Inferior parietal cortex (tissue), 1 donor: ENCODE measurements at regions not wholly inside any gene's neighbourhood (a gene's known extent, or its start where the extent isn't known, plus 50 kb on each side); places are given as distances from the start of the nearest gene placed in this dataset.
"Not testable (repeated sequence)": the region's sequence is repeated elsewhere in the genome, so short reads cannot be mapped to it uniquely, and the experiment has no call there.

ENCODE experiments used
- DNase-seq: peaks from one replicate; pipeline ENCODE4 v3.0.0-alpha.2; 2016; ENCODE audit errors: extremely low spot score

DNA sequence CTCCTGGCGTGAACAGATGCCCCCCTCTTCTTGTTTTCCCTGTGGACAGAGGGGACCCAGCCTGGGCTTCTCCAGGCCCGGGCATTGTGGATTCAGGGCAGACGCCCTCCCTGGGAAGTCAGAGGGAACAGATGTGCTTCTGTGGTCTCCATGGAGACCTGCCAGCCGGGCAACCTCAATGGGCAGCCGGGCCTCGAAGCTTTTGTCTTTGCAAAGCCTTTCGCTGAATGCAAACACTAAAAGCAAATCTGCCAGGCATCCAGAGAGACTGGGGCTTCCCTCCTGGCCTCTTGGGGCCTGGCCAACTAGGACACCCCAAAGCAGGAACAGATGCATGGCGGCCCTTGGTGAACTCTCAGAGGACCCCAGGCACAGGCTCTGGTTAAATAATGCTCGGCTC is 370.0 kb upstream of the SULF2 start:
- DNase-seq: peak; percentile 23

DNA sequence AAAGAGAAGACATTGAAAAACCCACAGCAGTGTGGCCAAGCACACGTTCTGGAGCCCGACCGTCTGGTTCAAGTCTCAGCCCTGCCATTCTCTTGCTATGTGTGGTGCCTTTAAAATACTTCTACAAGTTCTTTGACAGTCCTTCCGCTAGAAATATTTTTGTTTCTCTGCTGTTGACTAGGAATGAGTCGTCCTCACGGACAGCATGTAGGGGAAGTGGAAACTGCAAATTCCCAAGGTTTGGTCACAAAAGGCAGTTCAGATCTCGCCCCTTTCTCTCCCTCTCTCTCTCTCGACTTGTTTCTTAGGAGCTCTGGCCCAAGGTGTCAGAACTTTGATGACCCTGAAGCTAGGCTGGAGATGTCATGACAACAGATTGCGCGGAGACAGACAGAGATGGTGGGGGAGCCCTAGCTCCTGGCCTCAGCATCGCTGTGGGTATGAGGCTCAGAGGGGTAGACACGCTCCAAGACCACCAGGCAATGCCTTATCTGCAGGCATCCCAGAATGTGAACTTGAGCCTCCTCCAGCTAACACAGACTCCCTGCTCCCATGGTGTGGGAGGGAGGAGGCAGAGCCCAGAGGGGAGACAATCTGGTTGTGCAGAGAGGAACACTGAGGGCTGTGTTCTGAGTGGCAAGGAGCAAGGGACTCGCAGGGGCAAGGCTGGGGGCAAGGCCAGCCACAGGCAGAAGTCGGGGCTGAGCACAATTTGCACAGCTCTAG is 368.9 kb upstream of the SULF2 start:
- DNase-seq: no peak

DNA sequence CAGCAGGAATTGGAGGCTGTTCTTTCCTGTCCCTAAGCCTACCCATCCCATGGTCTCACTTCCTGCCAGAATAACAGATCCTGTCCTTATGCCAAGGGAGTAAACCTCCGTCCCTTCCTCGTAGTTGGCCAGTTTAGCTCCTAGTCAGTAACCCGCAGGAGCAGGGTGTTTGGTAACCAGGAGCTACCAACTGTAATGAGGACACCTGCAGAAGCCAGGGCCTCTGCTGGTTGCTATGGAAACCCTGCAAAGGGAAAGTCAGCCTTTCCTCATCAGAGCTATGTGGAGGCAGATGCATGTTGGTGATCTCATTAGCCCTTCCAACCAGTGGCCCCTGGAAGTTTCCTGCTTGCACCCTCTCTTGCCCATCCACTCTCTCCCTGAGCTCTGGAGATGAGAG is 368.2 kb upstream of the SULF2 start:
- DNase-seq: peak; percentile 51

DNA sequence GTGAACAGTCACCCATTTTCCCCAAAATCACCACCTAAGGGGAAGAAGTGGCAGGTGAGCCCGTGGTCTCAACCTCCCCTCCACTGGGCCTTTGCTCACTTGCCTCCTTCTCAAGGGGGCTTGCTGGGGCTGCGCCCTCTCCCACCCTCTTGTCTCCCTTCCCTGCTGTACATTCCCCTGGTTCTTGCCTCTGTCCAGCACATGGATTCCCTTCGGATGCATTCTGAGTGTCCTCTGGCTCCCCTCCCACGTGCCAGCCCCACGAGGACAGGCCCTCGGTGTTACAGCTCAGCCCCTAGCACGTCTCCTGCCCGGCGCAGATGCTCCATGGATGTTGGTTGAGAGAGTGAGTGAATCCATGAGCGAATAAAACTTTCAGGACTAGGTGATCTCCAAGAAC is 367.8 kb upstream of the SULF2 start:
- no peak for DNase-seq

DNA sequence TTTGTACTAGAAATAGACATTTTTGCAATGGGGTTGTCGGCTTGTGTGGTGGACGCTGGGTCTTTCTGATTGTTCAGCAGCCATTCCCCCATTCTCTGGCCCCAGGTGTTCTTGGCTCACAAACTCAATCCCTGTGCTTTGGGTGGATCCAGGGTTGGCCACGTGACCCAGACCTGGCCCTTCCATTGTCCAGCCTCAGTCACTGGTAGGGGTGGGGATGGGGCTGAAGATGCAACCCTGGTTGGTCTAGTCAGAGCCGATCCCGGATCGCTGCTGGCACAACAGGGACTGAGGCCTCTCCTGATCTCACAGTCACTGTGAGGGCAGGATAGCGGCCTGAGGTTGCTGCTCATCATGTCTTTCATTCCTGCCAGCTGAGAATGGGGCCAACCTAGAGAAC is 365.3 kb upstream of the SULF2 start:
- DNase-seq: no peak

DNA sequence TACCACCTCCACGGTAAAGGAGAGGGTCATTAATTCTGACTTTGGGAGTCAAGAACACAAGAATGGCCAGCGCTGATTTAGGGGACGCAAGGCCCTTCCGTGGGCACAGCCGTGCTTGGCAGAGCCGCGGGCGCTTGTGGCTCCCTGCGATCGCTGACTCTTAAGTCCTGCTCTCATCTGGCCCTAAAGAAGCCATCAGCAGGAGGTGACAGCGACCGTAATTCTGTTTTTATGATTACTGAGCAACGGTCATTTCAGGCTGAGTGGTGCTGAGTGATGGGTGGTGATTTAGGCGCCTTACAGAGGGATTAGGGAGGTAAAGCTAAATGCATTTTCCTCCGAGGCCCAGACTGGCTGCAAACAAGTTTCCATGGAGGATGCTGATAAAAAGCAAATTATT is 364.6 kb upstream of the SULF2 start:
- DNase-seq: no peak

DNA sequence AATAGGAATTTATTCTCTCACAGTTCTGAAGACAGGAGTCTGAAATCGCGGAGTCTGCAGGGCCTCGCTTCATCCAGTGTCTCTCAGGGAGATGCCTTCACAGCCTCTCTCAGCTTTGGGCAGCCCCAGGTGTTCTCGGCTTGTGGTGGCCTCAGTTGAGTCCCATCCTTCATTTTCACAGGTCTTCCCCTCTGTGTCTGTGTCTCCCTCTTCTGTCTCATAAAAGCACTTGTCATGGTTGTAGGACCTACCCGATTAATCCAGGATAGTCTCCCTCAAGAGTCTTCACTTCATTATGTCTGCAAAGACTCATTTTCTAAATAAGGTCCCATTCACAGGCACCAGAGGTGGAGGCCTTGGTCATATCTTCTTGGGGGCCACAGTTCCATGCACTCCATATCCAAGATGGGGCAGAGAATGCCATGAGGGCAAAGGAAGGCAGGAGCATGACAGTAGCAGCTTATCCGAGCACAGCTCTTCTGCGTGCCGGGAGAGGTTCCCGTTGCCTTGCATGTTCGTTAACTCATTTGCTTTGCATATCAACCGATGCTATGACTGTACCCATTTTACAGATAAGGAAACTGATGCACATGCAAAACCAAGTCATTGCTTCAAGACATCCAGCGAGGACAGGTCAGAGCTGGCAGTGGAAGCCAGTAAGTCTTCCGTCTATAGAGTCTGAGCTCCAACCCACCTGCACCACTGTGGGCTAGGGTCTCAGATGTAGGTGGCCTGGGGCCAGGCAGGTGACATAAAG is 363.8 kb upstream of the SULF2 start:
- no peak for DNase-seq

DNA sequence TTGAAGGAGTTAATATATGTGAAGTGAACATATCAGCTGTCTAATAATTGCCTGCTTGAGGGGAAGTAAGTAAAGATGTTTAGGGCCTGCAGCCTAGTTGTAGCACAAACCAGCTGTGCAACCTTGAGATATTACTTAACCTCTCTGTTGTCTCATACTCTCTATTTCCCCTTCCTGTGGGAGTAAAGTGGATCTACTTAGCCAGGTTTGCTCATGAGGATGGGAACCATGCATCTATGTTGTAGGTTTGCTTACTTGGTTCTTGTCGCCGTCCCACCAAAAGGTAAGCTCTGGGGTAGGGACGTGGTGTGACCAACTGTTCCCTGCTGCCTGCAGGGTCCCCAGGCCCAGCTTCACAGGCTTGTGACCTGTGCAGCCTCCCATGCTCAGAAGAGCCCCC is 362.7 kb upstream of the SULF2 start:
- no peak for DNase-seq

DNA sequence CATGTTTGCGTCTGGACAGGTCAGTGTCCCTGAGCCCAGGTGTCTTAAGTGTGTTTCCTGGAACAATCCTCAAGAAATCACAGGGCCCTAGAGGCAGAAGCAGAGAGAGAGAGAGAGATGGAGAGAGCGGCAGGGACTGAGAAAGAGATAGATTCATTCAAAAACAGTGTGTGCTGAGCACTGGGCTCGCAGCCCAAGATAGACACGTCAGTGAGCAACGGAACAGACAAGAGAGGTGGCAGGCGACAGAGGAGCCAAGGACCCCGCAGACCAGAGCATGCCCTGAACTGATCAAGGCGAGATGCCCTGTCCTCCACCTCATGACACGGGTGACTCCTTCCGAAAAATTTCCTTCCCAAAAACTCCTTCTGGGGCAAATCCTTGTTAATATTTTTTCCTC is 362.0 kb upstream of the SULF2 start:
- no peak for DNase-seq

DNA sequence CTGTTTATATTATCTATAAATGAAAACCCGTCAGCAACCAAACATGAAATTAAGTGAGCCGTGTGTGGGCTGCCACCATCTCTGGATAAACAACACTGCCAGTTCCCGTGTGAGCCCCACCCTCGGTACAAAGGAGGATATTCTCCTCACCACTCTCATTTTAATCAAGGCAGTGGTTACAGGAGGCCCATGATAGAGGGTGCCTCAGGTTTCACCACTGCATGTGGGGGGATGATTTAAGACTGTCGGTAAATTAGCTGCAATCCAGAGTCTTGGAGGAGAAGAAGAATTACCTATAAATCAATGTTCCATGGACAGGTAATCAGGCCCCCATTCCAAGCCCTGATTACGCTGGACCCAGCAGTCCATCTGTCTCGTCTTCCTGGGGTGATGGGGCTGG is 361.6 kb upstream of the SULF2 start:
- DNase-seq: no peak

DNA sequence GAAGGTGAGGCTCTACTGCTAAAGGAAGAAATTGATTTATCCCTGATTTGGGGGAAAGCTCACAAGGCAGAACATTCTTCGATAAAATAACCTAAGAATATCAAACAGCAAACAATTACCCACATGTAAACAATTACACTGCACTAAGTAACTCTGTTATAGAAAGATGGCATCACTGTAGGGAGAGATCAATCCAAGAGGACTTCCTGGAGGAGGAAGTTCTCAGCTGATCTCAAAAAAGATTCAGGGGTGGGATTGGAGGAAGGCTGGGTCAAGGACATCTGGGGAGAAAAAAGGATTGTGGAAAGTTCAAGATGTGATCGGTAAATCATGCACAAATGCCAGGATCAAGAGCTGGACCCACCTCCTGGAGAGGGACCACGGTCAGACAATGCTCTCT is 361.0 kb upstream of the SULF2 start:
- DNase-seq: no peak

DNA sequence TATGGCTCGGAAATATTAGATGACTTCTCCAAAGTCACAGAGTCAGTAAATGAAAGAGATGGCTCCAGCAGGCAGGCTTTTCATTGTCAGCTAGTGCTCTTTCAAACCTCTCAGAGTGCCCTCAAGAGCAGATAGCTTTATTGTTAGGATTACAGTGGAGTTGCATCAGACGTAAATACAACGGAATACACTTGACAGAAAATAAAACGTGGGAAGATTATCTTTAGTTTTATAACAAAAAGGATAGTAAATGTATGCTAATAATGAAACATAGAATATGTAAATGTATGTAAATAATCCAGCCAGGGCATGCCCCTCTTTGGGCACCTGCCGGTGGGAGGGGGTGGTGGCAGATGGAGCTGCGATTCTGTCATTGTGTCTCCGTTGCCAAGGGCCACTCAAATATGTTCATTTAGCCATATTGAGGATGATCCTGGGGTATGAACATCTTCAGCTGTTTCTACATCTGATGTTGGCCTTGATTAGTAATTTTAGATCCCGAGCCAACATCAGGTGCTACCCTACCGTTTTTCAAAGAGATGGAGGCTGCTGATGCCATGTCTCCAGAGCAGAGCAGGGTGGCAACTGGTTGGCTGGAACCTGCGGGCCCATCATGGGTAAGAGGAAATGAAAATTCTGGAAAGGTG is 358.3 kb upstream of the SULF2 start:
- DNase-seq: no peak

DNA sequence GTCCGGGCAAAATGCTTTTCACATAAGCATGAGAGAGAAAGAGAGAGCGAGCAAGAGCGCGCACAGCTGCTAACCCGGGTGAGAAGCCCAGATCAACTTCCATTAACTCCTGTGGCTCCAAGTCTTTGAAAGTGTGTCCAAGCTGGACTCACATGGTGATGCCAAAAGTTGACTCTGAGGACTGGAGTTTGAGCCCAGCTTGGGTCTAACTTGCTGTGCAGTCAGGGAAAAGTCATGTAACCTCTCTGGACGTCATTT is 357.2 kb upstream of the SULF2 start:
- DNase-seq: no peak

DNA sequence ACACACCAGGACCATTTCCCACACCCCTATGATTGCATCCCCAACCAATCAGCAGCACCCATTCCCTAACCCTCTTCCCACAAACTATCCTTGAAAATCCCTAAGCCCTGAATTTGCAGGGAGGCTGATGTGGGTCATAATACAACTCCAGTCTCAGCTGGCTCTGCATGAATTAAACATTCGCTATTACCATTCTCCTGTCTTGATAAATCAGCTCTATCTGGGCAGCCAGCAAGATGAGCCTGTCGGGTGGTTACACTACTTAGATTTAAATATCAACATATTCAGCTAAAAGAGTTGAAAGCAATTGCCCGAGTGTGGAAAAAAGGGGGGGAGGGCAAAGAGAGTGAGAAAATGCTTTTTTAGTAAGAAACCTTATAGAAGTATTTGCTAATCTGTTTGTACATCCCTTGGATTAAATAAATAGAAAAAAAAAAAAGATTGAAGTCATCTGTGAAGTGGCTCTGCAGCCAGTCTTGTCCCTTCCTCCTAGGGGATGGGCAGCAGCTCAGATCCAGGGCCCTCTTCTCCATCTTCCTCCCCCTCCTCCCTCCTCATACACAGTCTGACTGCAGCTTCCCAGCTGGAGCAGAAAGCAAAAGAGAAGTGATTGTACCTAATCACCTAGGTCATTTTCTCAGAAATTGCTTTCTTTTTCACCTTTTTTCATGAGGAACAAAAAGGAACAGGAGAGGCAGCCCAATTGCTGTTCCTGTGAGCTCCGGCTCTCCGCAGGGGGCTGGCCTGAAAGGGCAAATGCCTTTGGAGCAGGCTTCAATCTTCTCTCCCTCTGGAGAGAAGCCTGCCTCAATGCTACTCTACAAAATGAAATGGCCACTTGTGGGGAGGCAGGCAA is 356.6 kb upstream of the SULF2 start:
- no peak for DNase-seq

DNA sequence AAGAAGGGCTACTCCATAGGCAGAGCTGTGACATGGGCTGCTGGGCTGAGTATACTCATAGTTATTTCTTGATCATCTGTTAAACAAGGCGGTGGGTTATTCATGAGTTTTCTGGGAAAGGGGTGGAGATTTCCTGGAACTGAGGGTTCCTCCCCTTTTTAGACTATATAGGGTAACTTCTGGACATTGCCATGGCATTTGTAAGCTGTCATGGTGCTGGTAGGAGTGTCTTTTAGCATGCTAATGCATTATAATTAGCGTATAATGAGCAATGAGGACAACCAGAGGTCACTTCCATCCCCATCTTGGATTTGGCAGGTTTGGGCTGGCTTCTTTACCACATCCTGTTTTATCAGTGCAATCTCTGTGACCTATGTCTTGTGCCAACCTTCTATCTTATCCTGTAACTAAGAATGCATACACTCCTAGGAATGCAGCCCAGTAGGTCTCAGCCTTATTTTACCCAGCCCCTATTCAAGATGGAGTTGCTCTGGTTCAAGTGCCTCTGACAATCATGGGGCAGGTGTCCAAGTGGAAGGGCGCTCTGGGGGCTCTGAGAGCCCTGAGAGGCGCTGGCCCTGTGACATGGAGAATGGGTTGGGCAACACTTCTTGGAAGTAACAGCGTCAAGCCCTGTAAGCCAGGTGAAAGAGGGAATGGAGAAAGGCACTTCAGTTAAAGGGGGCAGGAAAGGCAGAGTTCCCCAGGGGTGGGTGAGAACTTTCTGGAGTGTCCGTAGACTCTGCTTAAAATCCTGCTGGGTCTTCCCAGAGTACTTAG is 354.2 kb upstream of the SULF2 start:
- no peak for DNase-seq

DNA sequence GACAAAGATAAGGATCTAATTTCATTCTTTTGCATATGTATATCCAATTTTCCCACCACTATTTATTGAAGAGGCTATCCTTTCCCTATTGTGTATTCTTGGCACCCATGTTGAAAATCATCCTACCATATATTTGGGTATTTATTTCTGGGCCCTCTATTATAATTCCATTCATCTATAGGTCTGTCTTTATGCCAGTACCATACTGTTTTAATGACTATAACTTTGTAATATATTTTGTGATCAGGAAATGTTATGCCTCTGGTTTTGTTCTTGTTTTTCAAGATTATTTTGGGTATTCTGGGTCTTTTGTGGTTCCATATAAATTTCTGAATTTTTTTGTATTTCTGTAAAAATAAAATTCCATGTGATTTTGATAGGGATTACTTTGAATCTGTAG is 347.6 kb upstream of the SULF2 start:
- no peak for DNase-seq

DNA sequence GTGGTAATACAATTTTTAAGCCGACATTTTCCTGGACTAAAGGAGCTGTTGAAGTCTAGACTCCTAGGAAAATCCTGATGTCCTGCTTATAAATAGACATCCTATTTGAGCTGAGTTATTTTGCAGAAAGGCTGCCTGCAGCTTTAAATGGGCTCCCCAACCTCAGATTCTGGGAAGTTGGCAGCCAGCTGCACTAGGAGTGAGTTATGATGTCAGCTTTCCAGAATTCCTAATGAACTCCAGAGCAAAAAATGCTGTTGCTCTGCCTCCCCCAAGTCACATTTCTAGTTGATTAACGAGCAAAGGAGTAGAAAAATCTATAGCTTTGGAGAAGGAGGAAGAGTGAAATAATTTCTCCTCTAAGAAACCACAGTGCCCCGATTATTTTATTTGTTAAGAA is 346.3 kb upstream of the SULF2 start:
- no peak for DNase-seq

DNA sequence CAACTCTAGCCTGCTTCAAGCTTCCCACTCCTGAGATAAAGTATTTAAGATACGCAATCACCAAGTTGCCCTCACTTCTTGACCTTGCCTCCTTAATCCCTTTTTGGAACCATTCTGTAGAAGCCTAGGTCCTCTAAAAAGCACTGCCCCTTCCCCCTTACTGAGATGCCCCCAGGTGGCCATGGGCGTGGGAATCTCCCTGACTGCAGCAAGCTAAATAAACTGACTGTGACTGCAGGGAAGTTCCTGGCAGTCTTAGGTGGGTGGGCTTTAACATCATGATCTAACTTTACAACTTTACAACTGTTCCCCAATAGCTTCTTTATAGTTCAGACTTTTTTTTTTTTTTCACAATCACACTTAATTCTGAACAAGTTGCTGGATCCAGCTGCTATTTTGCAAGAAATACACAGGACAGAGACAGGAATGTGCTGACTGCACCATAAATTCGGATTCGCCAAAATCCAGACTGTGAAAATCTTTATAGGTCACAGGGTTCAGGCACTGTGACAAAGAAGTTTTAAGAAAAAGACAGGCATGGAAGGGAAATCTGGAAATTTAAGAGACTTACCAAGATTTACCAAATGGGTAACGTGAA is 344.2 kb upstream of the SULF2 start:
- DNase-seq: no peak

DNA sequence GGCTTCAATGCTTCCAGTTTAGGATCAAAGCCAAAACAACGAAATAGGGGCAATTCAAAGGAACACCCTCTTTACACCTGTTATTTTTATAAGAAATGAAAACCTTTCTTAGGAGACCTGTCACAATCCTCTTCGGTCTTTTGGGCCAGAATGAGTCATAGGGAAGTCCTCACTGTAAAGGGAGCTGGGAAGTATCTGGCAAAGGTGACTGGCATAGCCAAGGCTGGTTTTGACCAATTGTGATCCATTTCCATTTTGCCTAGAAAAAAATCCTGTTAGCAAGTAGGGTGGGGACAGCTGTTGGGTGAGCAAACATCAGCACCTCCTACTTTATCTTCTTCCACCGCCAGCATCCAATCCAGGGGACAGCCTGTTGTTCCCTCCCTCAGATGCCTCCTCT is 343.2 kb upstream of the SULF2 start:
- no peak for DNase-seq

DNA sequence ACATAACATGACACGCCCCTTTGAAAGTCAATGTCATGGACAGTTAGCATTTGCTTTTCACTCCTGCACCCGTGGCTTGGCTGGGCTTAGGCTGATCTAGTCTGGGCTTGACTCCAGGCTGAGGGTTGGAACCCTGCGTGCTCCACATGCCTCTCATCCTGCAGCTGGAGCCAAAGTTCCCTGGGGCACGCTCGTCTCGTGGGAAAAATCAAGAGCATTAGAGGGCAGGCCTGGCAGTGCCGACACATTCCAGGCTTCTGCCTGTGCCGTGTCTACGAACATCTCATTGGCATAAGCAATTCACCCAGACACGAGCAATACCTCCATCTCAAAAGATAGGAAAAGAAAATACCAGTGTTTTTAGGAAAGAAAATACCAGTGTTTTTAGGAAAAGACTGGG is 342.7 kb upstream of the SULF2 start:
- not testable (repeated sequence) for DNase-seq

DNA sequence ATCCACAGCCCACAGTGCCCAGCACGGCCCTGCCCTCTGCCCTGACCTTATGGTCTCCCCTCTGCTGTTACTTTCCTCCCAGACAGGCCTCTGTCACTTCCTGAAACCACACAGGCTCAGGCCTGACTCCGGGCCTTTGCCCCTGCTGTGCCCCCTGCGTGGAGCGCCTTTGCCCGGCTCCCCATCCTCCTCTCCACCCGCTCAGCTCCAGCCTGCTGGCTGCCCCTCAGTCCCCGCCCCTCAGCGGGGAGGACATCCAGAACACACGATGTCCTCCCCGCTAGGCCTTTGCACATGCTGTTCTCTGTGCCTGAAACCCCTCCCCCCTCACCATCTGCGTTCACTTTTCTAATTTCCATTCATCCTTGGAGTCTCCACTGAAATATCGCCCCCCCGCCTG is 341.9 kb upstream of the SULF2 start:
- not testable (repeated sequence) for DNase-seq
